ENCODE measurements at regions not wholly inside any gene's neighbourhood (a gene's known extent, or its start where the extent isn't known, plus 50 kb on each side); places are given as distances from the start of the nearest gene placed in this dataset.

DNA sequence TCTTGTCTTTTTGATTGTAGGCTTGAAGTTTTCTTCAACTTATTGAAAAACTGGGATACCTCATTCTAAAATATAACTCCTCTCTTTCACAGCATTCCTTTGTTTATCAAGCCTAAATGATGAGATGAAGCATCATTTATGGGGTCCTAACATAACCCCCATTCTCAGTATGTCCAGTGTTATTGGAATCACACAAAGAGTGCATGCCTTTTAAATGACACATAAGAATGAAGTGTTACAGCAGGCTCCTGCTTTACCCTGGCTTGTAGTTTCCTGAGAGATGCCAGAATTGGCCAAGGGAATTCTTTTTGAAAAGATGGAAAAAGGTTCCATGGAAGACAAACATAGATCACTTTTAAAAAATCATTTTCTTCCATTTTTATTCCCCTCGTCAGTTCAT, 502.4 kb downstream of the BCKDHB start:
- TF ChIP-seq EZH2 (IDR thresholded peaks at IDR 0.05; ENCODE audit: borderline replicate concordance, low read depth, low read length, poor library complexity, severe bottlenecking) = no peak
- TF ChIP-seq CTCF (conservative IDR thresholded peaks at IDR 0.05; ENCODE audit: low read depth, low read length) = no peak
